Gastrocnemius medialis (tissue), 4 donors: ENCODE measurements at regions not wholly inside any gene's neighbourhood (a gene's known extent, or its start where the extent isn't known, plus 50 kb on each side); places are given as distances from the start of the nearest gene placed in this dataset.
A peak's percentile ranks its signal among the peaks of the same experiment; 100 is the strongest.

Source experiments
- ATAC-seq, 2 donors: fragments of 150-250 bp; one replicate each; pipeline ENCODE4 v1.9.1; 2016
- DNase-seq, 2 donors: peaks; one replicate each; pipeline ENCODE4 v3.0.0-alpha.2; 2019
- H3K27ac ChIP-seq, 4 donors: fragments of 200-600 bp; sonication (generic); 1 replicate in 1 of 4; 2 replicates in 3 of 4; pipeline ENCODE4 v1.5.1; 2016 to 2018; ENCODE audit warnings: mild to moderate bottlenecking in 2 of 4, moderate library complexity in 1 of 4
- H3K27me3 ChIP-seq, 3 donors: fragments of 200-600 bp; sonication (generic) in 2 of 3; 1 replicate in 1 of 3; 2 replicates in 2 of 3; pipeline versions ENCODE4 v1.5.1 to v1.6.0; 2016 to 2019; ENCODE audit warnings: mild to moderate bottlenecking in 1 of 3, moderate library complexity in 1 of 3
- H3K36me3 ChIP-seq, 2 donors: fragments of 200-600 bp; sonication (generic) in 1 of 2; one replicate each; pipeline ENCODE4 v1.5.1; 2017 to 2018
- H3K4me1 ChIP-seq, 2 donors: fragments of 200-600 bp; sonication (generic) in 1 of 2; one replicate each; pipeline ENCODE4 v1.5.1; 2016 to 2017; ENCODE audit warnings: mild to moderate bottlenecking in 2 of 2
- H3K4me3 ChIP-seq, 4 donors: fragments of 200-600 bp; sonication (generic) in 3 of 4; 1 replicate in 1 of 4; 2 replicates in 3 of 4; pipeline ENCODE4 v1.5.1; 2016 to 2019; ENCODE audit warnings: mild to moderate bottlenecking in 2 of 4
- H3K9me3 ChIP-seq, 3 donors: fragments of 200-600 bp; sonication (generic) in 2 of 3; 1 replicate in 1 of 3; 2 replicates in 2 of 3; pipeline ENCODE4 v1.5.1; 2016 to 2019
- POLR2A ChIP-seq, 2 donors: fragments of 450-650 bp; IDR thresholded peaks; one replicate each; pipeline ENCODE4 v1.6.1; 2017; ENCODE audit warnings: antibody characterized with exemption in 2 of 2, mild to moderate bottlenecking in 2 of 2, moderate library complexity in 2 of 2
- in situ Hi-C, 4 donors: fragments of 200-750 bp; cut with MboI; loops; one replicate each; pipeline versions ENCODE4 v1.15.0 to v1.8.0; 2017; ENCODE audit warnings: low sequenced_read_pairs in 4 of 4
- intact Hi-C: fragments of 100-400 bp; cut with DNase I; formaldehyde crosslinking; loops from one replicate; pipeline ENCODE4 v1.15.1; 2023; ENCODE audit warnings: low total_unique reads
- TF ChIP-seq, protein P1 (sequence below), 5 experiments: fragments of 450-650 bp in 3 of 5; fragments of 200-600 bp in 2 of 5; sonication (generic) in 2 of 5; IDR thresholded peaks in 4 of 5; conservative IDR thresholded peaks in 1 of 5; 1 replicate in 4 of 5; 2 replicates in 1 of 5; pipeline ENCODE4 v1.5.1; 2016 to 2019; ENCODE audit warnings: antibody characterized with exemption in 5 of 5, mild to moderate bottlenecking in 3 of 5, moderate library complexity in 3 of 5

DNA sequence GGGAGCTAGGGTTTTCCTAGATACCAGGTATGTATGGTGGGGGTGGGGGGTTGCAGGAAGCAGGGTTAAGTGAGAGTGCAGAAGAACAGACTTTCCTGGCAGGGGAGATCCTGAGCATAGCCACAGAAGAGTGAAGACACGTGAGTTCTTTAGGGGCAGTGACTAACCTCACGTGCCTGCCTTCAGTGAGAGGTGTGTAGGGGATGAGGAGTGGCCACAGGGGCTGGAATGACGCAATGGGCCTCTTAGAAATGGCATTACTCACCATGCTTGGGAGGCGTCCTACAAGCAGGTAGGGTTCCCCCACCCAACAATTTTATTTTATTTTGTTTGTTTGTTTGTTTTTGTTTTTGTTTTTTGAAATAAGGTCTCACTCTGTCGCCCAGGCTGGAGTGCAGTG, 698.6 kb upstream of the NRP1 start:
- Histone ChIP-seq H3K27me3 (no peaks in the 10 kb centered on the region), H3K27ac (no peak overlapping the region), H3K4me1 (peaks cover 0 to 4% of the 10 kb centered on the region in 2 donors), H3K36me3 (no peaks in the 10 kb centered on the region), H3K9me3 (no peaks in the 10 kb centered on the region), H3K4me3 (no peak overlapping the region)
- TF ChIP-seq, protein P1, sequence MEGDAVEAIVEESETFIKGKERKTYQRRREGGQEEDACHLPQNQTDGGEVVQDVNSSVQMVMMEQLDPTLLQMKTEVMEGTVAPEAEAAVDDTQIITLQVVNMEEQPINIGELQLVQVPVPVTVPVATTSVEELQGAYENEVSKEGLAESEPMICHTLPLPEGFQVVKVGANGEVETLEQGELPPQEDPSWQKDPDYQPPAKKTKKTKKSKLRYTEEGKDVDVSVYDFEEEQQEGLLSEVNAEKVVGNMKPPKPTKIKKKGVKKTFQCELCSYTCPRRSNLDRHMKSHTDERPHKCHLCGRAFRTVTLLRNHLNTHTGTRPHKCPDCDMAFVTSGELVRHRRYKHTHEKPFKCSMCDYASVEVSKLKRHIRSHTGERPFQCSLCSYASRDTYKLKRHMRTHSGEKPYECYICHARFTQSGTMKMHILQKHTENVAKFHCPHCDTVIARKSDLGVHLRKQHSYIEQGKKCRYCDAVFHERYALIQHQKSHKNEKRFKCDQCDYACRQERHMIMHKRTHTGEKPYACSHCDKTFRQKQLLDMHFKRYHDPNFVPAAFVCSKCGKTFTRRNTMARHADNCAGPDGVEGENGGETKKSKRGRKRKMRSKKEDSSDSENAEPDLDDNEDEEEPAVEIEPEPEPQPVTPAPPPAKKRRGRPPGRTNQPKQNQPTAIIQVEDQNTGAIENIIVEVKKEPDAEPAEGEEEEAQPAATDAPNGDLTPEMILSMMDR (IDR thresholded peaks at IDR 0.05 in 4 of 5, conservative IDR thresholded peaks at IDR 0.05 in 1 of 5): no peak
- TF ChIP-seq POLR2A (IDR thresholded peaks at IDR 0.05): no peak
- intact Hi-C loops (no loop called here), in situ Hi-C loops (loop anchor here in 1 of 4 donors (25.0 kb wide), 1 partner anchor 604 kb away; no protein-coding TSS in a partner anchor)
- ATAC-seq: no peak
- no peak for DNase-seq

DNA sequence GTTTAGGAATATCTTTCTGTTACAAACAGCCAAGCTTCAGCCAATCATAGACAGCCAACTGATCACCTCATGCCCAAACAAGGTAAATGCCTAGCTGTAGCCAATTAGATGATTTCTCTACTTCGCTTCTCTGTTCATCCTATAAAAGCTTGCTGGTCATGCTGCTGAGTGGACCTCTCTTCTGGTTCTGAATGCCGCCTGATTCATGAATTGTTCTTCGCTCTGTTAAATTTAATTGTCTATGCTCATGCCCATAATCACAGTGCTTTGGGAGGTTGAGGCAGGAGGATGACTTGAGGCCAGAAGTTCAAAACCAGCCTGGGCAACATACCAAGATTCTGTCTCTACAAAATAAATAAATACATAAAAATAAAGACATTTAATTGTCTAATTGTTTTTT, 698.1 kb upstream of the NRP1 start:
- intact Hi-C loops: no loop called here
- H3K27me3 ChIP-seq: no peaks in the 10 kb centered on the region
- no peak overlapping the region for H3K4me3 ChIP-seq
- no peaks in the 10 kb centered on the region for H3K36me3 ChIP-seq
- H3K9me3 ChIP-seq: no peaks in the 10 kb centered on the region
- H3K4me1 ChIP-seq: peaks cover 0 to 4% of the 10 kb centered on the region in 2 donors
- in situ Hi-C loops: loop anchor here in 1 of 4 donors (25.0 kb wide), 1 partner anchor 605 kb away; no protein-coding TSS in a partner anchor
- ATAC-seq: no peak
- TF ChIP-seq, protein P1 (IDR thresholded peaks at IDR 0.05 in 4 of 5, conservative IDR thresholded peaks at IDR 0.05 in 1 of 5): no peak
- TF ChIP-seq POLR2A (IDR thresholded peaks at IDR 0.05): no peak
- H3K27ac ChIP-seq: no peak overlapping the region
- no peak for DNase-seq

DNA sequence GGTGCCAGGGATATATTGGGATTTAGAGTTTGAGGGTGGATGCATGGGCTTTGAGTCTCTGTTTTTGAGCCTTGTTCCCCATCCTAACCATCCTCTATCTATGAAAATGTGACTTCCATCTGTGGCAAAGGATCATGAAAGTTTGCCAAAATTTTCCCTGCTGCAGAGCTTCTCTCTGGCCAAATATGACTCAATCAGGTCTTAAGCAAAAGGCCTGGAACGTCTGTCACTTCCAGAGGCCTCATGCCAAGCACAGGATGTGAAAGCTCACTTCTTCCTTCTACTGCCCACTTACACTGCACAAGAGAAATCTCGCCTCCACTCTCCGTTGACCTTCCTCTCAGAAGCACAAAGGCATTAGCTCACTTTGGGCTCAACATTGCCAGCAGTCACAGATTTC, 696.9 kb upstream of the NRP1 start:
- Histone ChIP-seq H3K36me3 (no peaks in the 10 kb centered on the region), H3K9me3 (no peaks in the 10 kb centered on the region), H3K4me3 (no peak overlapping the region), H3K27me3 (no peaks in the 10 kb centered on the region), H3K4me1 (peaks cover 0 to 4% of the 10 kb centered on the region in 2 donors), H3K27ac (no peak overlapping the region)
- in situ Hi-C loops (loop anchor here in 1 of 4 donors (25.0 kb wide), 1 partner anchor 606 kb away; no protein-coding TSS in a partner anchor), intact Hi-C loops (no loop called here)
- TF ChIP-seq POLR2A (IDR thresholded peaks at IDR 0.05): no peak
- TF ChIP-seq, protein P1 (IDR thresholded peaks at IDR 0.05 in 4 of 5, conservative IDR thresholded peaks at IDR 0.05 in 1 of 5): no peak
- ATAC-seq (peak; percentile 89 to 97), DNase-seq (peak; percentile 55 to 74)

DNA sequence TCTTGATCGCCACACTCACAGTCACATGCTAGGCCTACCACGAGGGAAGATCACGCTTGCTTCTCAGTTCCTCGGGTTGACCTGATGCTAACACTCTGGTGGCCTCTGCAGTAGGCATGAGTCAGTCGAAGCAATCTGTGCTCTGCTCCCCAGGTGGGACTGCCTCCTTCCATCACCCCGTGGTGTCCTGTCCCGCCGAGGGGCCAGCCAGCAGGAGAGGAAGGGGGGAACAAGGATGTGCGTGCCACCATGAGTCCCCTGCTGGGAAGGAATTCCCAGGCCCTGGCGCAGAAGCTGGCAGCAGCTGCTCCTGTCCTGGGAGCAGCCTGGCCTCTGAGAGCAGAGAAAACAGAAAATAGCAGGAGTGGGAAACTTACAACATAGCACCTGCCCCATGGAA, 695.0 kb upstream of the NRP1 start:
- H3K4me1 ChIP-seq: peaks cover 0 to 4% of the 10 kb centered on the region in 2 donors
- intact Hi-C loops: no loop called here
- TF ChIP-seq, protein P1 (IDR thresholded peaks at IDR 0.05 in 4 of 5, conservative IDR thresholded peaks at IDR 0.05 in 1 of 5): no peak
- TF ChIP-seq POLR2A (IDR thresholded peaks at IDR 0.05): no peak
- H3K9me3 ChIP-seq: no peaks in the 10 kb centered on the region
- H3K27me3 ChIP-seq: no peaks in the 10 kb centered on the region
- ATAC-seq (no peak), DNase-seq (no peak)
- no peak overlapping the region for H3K4me3 ChIP-seq
- H3K36me3 ChIP-seq: no peaks in the 10 kb centered on the region
- in situ Hi-C loops: loop anchor here in 1 of 4 donors (25.0 kb wide), 1 partner anchor 608 kb away; no protein-coding TSS in a partner anchor
- H3K27ac ChIP-seq: no peak overlapping the region

DNA sequence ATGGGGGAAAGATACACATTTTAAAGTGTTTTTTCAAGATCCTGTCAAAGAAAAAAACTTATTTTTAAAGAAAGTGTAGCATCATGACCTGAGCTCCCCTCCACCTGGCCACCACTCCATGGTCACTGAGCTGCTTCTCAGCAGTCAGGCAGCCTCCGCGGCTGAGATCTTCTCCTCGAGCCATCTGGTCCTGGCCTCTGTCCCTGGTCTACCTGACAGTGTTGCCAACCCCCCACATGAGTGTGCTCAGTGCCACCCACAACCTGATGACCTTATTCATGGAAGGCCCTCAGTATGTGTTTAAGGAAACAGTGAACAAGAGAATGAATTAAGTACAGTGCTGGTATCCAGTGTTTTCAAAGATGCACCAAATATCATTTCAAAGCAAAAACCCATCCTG, 694.5 kb upstream of the NRP1 start:
- TF ChIP-seq, protein P1 (IDR thresholded peaks at IDR 0.05 in 4 of 5, conservative IDR thresholded peaks at IDR 0.05 in 1 of 5): no peak
- TF ChIP-seq POLR2A (IDR thresholded peaks at IDR 0.05): no peak
- no peak overlapping the region for H3K27ac ChIP-seq
- intact Hi-C loops: no loop called here
- H3K9me3 ChIP-seq: no peaks in the 10 kb centered on the region
- peaks cover 0 to 4% of the 10 kb centered on the region in 2 donors for H3K4me1 ChIP-seq
- H3K36me3 ChIP-seq: no peaks in the 10 kb centered on the region
- in situ Hi-C loops: loop anchor here in 1 of 4 donors (25.0 kb wide), 1 partner anchor 608 kb away; no protein-coding TSS in a partner anchor
- H3K4me3 ChIP-seq: no peak overlapping the region
- no peaks in the 10 kb centered on the region for H3K27me3 ChIP-seq
- ATAC-seq (no peak), DNase-seq (no peak)
